SJCRH30 (cell line): ENCODE measurements at regions not wholly inside any gene's neighbourhood (a gene's known extent, or its start where the extent isn't known, plus 50 kb on each side); places are given as distances from the start of the nearest gene placed in this dataset.

Source experiments
- DNase-seq, 2 experiments: peaks; one replicate each; pipeline ENCODE4 v3.0.0-alpha.2; 2015 to 2020
- H3K27ac ChIP-seq: fragments of 250-450 bp; sonication (Bioruptor Pico); 2 replicates; pipeline ENCODE4 v1.5.1; 2020; ENCODE audit warnings: mild to moderate bottlenecking, moderate library complexity
- H3K27me3 ChIP-seq: fragments of 250-450 bp; sonication (Bioruptor Pico); 2 replicates; pipeline ENCODE4 v1.5.1; 2020; ENCODE audit warnings: mild to moderate bottlenecking, moderate library complexity
- H3K36me3 ChIP-seq: fragments of 250-450 bp; sonication (Bioruptor Pico); 2 replicates; pipeline ENCODE4 v1.5.1; 2020; ENCODE audit warnings: mild to moderate bottlenecking, moderate library complexity
- H3K4me1 ChIP-seq: fragments of 250-450 bp; sonication (Bioruptor Pico); 2 replicates; pipeline ENCODE4 v1.5.1; 2020; ENCODE audit warnings: mild to moderate bottlenecking, moderate library complexity
- H3K4me3 ChIP-seq: fragments of 250-450 bp; sonication (Bioruptor Pico); 2 replicates; pipeline ENCODE4 v1.5.1; 2020; ENCODE audit warnings: mild to moderate bottlenecking, moderate library complexity
- H3K9me3 ChIP-seq: fragments of 250-450 bp; sonication (Bioruptor Pico); replicated peaks from 2 replicates; pipeline ENCODE4 v1.5.1; 2020; ENCODE audit warnings: mild to moderate bottlenecking, moderate library complexity

- H3K36me3 ChIP-seq = no peaks in the 10 kb centered on the region
- no peak overlapping the region for H3K4me3 ChIP-seq
- DNase-seq = no peak
- no peaks in the 10 kb centered on the region for H3K9me3 ChIP-seq
- no peaks in the 10 kb centered on the region for H3K4me1 ChIP-seq
- no peaks in the 10 kb centered on the region for H3K27me3 ChIP-seq
- no peak overlapping the region for H3K27ac ChIP-seq
Observed at GRCh38 chr4:80145739-80146138, 51.6 kb upstream of the PRDM8 start.

DNA sequence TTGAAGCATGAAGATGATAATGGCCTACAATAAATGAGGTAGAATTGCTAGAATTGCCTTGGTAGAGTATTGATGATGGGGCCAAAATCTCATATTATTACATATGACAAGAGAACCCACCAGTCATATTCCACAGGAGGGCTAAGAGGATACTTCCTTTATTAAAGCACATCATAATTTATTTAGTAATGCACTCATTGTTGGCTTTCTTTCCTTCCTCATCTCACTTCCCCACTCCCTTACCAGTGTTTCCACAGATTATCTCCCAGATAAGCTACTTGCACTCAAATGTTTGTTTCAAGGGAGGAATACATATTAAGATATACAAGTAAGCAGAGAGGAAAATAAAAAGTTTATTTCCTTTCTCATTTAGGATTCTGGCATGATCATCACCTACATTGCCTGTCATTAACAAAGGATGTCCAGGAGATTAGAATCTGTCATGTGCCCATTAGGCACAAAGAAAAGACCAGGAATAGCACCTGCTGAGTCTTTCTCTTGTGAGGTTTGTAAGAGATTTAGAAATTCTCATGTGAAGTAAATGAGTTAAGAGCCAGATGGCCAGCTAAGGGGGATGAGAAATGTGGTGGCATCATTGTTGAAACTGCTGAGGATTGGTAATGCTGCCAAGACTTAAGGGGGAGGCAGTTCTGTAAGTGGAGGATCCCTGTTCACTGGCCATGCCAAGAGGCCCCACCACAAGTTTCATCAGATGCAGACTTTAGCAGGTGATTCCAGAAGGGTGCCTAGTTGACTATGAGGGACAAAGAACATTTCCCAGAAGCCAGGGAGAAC, 52.4 kb upstream of the PRDM8 start:
- Histone ChIP-seq H3K4me1 (no peaks in the 10 kb centered on the region), H3K36me3 (no peaks in the 10 kb centered on the region), H3K4me3 (no peak overlapping the region), H3K27me3 (no peaks in the 10 kb centered on the region), H3K27ac (no peak overlapping the region), H3K9me3 (no peaks in the 10 kb centered on the region)
- no peak for DNase-seq

- no peaks in the 10 kb centered on the region for H3K9me3 ChIP-seq
- peaks cover 7% of the 10 kb centered on the region for H3K4me1 ChIP-seq
- no peak for DNase-seq
- H3K36me3 ChIP-seq = no peaks in the 10 kb centered on the region
- H3K27me3 ChIP-seq = no peaks in the 10 kb centered on the region
- H3K4me3 ChIP-seq = no peak overlapping the region
- no peak overlapping the region for H3K27ac ChIP-seq
Observed at GRCh38 chr4:80143307-80143679, 54.0 kb upstream of the PRDM8 start.

DNA sequence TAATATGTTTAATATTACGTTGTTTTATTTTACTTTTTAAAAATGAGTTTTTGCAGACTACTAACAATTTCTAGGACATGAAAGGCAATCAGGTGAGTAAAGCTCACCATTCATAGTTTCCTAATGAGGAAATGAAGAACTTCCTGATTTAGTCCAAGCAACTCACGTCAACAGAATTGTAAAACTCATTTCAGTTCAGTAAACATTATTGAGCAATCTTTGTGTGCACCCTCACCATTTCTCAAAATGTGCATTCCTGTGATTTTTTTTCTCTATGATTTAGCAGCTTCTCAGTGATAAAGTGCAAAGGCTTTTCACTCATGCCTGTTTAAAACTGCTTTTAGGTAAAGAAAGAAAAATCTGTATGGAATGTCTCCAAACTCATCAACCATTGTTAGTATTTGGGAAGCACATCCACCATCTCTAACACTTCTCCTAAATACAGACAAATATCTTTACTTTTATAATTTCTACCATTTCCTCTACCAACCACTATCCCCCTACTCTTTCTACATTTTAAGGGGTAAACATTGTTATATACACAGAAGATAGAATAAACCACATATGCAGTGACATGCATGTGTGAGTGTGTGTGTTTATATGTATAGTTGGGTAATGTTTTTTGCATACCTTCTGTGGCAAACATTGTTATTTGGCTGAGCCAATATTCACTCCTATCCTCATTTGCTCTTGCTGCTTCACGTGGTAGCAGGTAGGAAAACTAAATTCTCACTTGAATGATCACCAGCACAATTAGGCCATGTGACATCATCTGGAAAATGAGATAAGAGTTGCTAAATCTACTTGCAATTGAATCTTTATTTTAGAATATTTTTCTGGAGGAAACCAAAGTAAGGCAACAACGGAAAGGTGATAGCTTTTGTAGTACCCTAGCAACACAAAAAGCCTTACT, 54.7 kb upstream of the PRDM8 start:
- peaks cover 7% of the 10 kb centered on the region for H3K4me1 ChIP-seq
- no peaks in the 10 kb centered on the region for H3K9me3 ChIP-seq
- H3K27me3 ChIP-seq = no peaks in the 10 kb centered on the region
- H3K36me3 ChIP-seq = no peaks in the 10 kb centered on the region
- no peak overlapping the region for H3K27ac ChIP-seq
- no peak overlapping the region for H3K4me3 ChIP-seq
- no peak for DNase-seq

DNA sequence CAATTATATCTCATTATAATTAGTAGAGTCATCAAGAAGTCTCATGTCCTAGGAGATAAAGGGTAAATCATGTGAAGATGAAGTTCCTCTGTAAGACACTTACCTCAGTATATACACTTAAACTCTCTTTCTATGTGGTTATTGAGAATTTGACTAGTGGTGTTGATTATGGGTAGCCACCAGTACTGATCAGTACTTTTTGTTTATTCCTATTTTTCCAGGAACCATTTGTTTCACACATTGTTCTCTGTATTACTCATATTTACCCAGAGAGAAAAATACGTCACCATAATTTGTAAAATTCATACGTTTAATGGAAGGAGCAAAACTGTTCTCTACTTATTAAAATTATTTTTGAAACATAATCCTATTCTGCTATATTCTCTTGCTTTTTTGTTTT, 55.8 kb upstream of the PRDM8 start:
- DNase-seq = no peak
- Histone ChIP-seq H3K9me3 (no peaks in the 10 kb centered on the region), H3K36me3 (no peaks in the 10 kb centered on the region)

GRCh38 chr4:80140194-80140593, 57.1 kb upstream of the PRDM8 start:
- peaks cover 7% of the 10 kb centered on the region for H3K4me1 ChIP-seq
- no peak for DNase-seq
- H3K36me3 ChIP-seq = no peaks in the 10 kb centered on the region
- H3K4me3 ChIP-seq = no peak overlapping the region
- H3K9me3 ChIP-seq = no peaks in the 10 kb centered on the region
- no peaks in the 10 kb centered on the region for H3K27me3 ChIP-seq
- no peak overlapping the region for H3K27ac ChIP-seq

More for the DNA sequence above, 55.8 kb upstream of the PRDM8 start:
- H3K4me1 ChIP-seq = peaks cover 7% of the 10 kb centered on the region
- H3K27me3 ChIP-seq = no peaks in the 10 kb centered on the region
- H3K27ac ChIP-seq = no peak overlapping the region
- no peak overlapping the region for H3K4me3 ChIP-seq

- Histone ChIP-seq H3K9me3 (no peaks in the 10 kb centered on the region), H3K27me3 (no peaks in the 10 kb centered on the region), H3K36me3 (no peaks in the 10 kb centered on the region), H3K27ac (no peak overlapping the region), H3K4me1 (peaks cover 7% of the 10 kb centered on the region), H3K4me3 (no peak overlapping the region)
- no peak for DNase-seq
Observed at GRCh38 chr4:80139671-80140070, 57.6 kb upstream of the PRDM8 start.

DNA sequence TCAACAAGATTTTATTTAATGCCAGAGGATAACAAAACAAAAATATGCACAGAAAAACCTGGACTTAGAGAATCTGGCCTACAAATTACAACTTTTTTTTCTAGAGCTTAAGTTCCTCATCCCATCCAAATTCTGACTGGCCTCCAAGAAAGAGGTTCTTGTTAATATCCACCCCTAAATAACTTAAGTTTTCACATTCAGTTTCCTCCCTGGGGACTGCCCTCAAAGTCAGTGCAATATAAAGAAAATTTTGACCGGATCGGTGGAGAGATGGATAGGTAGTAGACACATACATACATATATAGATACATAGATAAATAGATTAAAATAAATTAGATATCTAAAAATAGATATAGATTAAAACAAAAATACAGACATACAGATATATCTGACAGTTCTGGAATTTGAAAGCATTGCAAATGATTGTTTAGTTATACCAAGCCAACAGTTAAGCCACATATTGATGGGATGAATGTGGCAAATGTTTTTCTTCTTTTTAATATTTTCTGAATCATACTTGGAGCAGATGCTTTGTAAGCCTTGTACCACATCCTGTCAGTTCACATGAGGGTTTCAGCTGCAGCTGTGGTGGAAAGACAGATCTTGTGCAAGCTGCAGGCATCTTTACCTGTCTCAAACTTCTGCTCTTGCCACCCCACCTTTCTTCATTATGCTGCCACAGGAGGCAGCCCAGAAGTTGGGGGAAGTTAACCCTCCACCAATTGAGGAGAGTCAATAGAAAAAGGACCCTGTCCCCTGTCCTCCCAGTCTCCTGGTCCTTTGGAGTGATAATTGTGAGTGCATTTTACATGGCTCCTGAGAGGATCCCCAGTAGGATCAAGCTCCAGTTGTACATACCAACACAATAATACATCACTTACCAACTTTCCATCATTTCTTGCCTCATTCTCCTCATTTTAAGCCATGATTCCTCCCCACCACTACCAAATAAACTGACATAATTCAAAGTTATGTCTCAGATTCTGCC, 58.5 kb upstream of the PRDM8 start:
- no peaks in the 10 kb centered on the region for H3K27me3 ChIP-seq
- H3K4me3 ChIP-seq = no peak overlapping the region
- no peaks in the 10 kb centered on the region for H3K9me3 ChIP-seq
- H3K36me3 ChIP-seq = no peaks in the 10 kb centered on the region
- H3K27ac ChIP-seq = no peak overlapping the region
- DNase-seq = peak in 1 of 2 experiments; percentile 35
- H3K4me1 ChIP-seq = peaks cover 7% of the 10 kb centered on the region

DNA sequence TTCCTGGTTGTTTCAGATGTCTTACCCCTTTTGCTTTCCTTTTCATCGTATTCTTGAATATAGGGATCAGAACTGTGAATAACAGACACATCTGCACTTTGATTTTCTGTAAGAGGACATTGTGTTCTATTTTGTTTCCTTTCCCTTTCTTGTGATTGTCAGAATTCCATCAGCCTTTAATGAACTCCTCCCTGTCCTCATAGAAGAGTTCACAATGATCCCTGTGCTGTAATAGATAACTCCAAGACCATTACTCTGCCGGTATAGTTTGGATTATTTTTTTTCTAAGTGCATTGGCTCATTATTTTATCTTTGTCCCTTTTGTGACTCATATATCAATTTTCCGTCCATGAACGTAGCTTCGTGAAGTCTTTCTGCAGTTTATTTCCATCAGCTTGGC, 59.7 kb upstream of the PRDM8 start:
- Histone ChIP-seq H3K9me3 (no peaks in the 10 kb centered on the region), H3K4me3 (no peak overlapping the region), H3K27ac (no peak overlapping the region), H3K27me3 (no peaks in the 10 kb centered on the region), H3K36me3 (no peaks in the 10 kb centered on the region), H3K4me1 (peaks cover 7% of the 10 kb centered on the region)
- DNase-seq = no peak

DNA sequence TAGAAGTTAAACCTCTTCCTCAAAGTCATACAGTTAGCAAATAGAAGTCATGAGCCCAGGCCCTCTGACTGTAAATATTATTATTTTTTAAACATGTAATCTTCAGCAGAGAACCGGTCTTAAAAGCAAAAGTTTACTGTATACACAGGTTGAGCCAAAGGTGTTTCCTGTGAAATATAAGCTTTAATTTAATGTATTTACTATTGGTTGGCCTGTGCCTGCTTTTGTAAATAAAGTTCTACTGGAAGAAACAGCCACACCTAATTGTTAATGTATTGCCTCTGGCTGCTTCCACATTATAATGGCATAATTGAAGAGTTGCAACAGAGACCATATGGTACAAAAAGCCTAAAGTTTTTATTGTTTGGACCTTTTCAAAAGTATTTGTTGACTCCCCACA, 61.0 kb upstream of the PRDM8 start:
- H3K36me3 ChIP-seq = no peaks in the 10 kb centered on the region
- H3K4me3 ChIP-seq = no peak overlapping the region
- no peaks in the 10 kb centered on the region for H3K9me3 ChIP-seq
- H3K27me3 ChIP-seq = no peaks in the 10 kb centered on the region
- DNase-seq = no peak
- H3K27ac ChIP-seq = no peak overlapping the region
- H3K4me1 ChIP-seq = peaks cover 7% of the 10 kb centered on the region

- Histone ChIP-seq H3K27me3 (no peaks in the 10 kb centered on the region), H3K36me3 (no peaks in the 10 kb centered on the region), H3K27ac (no peak overlapping the region), H3K4me3 (no peak overlapping the region), H3K9me3 (no peaks in the 10 kb centered on the region), H3K4me1 (peaks cover 7% of the 10 kb centered on the region)
- DNase-seq = no peak
Observed at GRCh38 chr4:80135702-80136058, 61.6 kb upstream of the PRDM8 start.

DNA sequence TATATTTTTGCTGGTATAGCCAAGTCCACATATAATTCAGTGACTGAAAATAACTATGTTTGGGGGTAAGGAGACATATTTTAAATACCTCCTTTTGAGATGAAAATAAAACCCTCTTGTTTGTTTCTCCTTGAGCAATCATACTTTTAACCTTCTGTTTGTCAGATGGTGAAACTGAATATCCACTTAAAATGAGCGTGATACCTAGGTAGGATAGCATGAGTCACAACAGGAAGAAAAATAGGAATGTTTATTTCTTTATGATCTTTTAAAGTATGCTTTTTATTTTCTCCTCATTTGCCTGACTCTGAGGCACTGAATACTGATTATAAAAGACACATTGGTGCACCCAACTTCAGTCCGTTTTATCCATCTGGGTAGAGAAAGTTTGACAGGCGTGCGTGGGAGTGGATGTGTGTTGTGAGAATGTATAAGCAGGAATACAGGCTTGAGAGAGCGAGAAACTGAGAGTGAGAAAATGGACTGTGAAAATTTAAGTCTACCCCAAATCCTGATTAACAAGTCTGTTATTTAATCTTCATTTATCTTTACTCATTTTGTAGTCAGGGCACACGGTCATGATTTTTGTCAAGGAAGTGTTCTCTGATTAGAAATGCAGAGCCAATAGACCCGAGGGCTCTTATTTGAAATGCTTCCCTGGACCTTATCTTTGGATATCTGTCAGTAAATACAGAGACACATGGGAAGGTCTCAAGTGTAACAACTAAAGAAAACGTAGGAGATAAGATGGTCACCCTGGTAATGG, 62.1 kb upstream of the ANTXR2 start:
- Histone ChIP-seq H3K27me3 (no peaks in the 10 kb centered on the region), H3K36me3 (no peaks in the 10 kb centered on the region), H3K4me1 (peaks cover 7% of the 10 kb centered on the region), H3K4me3 (no peak overlapping the region), H3K9me3 (no peaks in the 10 kb centered on the region), H3K27ac (no peak overlapping the region)
- DNase-seq = no peak

GRCh38 chr4:80133240-80133783, 60.3 kb upstream of the ANTXR2 start:
- Histone ChIP-seq H3K36me3 (no peaks in the 10 kb centered on the region), H3K27ac (no peak overlapping the region), H3K4me1 (no peaks in the 10 kb centered on the region; the same call in 1 of the 2 replicates), H3K9me3 (no peaks in the 10 kb centered on the region), H3K27me3 (no peaks in the 10 kb centered on the region), H3K4me3 (no peak overlapping the region)
- DNase-seq = no peak

- Histone ChIP-seq H3K36me3 (no peaks in the 10 kb centered on the region), H3K27me3 (no peaks in the 10 kb centered on the region), H3K27ac (no peak overlapping the region), H3K4me3 (no peak overlapping the region), H3K9me3 (no peaks in the 10 kb centered on the region), H3K4me1 (no peaks in the 10 kb centered on the region)
- no peak for DNase-seq
Observed at GRCh38 chr4:80129785-80130184, 56.8 kb upstream of the ANTXR2 start.
